Right atrium auricular region (tissue), 2 donors: ENCODE measurements at regions not wholly inside any gene's neighbourhood (a gene's known extent, or its start where the extent isn't known, plus 50 kb on each side); places are given as distances from the start of the nearest gene placed in this dataset.

ENCODE experiments used
- DNase-seq: peaks from one replicate; pipeline ENCODE4 v3.0.0-alpha.2; 2019; ENCODE audit warnings: low spot score
- H3K27ac ChIP-seq, 2 donors: fragments of 200-600 bp; sonication (generic); 1 replicate in 1 of 2; 2 replicates in 1 of 2; pipeline ENCODE4 v1.5.1; 2016 to 2019
- H3K27me3 ChIP-seq, 2 donors: fragments of 200-600 bp; sonication (generic); one replicate each; pipeline versions ENCODE4 v1.5.1 to v1.6.0; 2017 to 2019
- H3K36me3 ChIP-seq: fragments of 200-600 bp; sonication (generic); one replicate; pipeline ENCODE4 v1.5.1; 2016
- H3K4me1 ChIP-seq, 2 donors: fragments of 200-600 bp; sonication (generic); one replicate each; pipeline versions ENCODE4 v1.5.1 to v1.6.0; 2017 to 2019
- H3K4me3 ChIP-seq, 2 donors: fragments of 200-600 bp; sonication (generic); 1 replicate in 1 of 2; 2 replicates in 1 of 2; pipeline ENCODE4 v1.5.1; 2017 to 2019; ENCODE audit warnings: mild to moderate bottlenecking in 1 of 2, moderate library complexity in 1 of 2
- H3K9me3 ChIP-seq, 2 donors: fragments of 200-600 bp; sonication (generic); one replicate each; pipeline ENCODE4 v1.5.1; 2019
- TF ChIP-seq, protein P1 (sequence below), 2 donors: fragments of 200-600 bp; sonication (generic); IDR thresholded peaks; one replicate each; pipeline ENCODE4 v1.5.1; 2019; ENCODE audit warnings: antibody characterized with exemption in 2 of 2

DNA sequence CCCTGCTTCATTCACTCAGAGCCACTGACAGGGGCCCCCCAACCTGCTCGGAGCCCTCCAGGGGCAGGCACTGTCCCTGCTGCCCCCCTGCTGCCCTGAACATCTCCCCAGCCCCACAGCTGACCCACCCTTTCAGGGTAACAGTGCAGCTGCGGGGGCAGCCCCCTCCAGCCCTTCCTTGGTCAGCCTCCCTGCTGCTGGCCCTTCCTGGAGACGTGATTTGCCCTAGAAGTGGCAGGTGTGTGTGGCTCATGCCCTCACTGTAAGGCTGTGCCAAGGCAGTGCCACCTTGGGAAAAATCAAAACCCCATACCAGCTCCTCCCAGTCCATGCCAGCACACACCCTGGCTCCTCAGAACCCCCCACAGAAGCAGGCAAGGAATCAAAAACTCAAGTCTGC, 184.2 kb upstream of the HDAC4 start:
- Histone ChIP-seq H3K27me3 (no peaks in the 10 kb centered on the region), H3K9me3 (no peaks in the 10 kb centered on the region), H3K27ac (no peak overlapping the region), H3K4me1 (no peaks in the 10 kb centered on the region), H3K36me3 (no peaks in the 10 kb centered on the region), H3K4me3 (no peak overlapping the region)
- no peak for DNase-seq
- TF ChIP-seq, protein P1, sequence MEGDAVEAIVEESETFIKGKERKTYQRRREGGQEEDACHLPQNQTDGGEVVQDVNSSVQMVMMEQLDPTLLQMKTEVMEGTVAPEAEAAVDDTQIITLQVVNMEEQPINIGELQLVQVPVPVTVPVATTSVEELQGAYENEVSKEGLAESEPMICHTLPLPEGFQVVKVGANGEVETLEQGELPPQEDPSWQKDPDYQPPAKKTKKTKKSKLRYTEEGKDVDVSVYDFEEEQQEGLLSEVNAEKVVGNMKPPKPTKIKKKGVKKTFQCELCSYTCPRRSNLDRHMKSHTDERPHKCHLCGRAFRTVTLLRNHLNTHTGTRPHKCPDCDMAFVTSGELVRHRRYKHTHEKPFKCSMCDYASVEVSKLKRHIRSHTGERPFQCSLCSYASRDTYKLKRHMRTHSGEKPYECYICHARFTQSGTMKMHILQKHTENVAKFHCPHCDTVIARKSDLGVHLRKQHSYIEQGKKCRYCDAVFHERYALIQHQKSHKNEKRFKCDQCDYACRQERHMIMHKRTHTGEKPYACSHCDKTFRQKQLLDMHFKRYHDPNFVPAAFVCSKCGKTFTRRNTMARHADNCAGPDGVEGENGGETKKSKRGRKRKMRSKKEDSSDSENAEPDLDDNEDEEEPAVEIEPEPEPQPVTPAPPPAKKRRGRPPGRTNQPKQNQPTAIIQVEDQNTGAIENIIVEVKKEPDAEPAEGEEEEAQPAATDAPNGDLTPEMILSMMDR (IDR thresholded peaks at IDR 0.05), result no peak

DNA sequence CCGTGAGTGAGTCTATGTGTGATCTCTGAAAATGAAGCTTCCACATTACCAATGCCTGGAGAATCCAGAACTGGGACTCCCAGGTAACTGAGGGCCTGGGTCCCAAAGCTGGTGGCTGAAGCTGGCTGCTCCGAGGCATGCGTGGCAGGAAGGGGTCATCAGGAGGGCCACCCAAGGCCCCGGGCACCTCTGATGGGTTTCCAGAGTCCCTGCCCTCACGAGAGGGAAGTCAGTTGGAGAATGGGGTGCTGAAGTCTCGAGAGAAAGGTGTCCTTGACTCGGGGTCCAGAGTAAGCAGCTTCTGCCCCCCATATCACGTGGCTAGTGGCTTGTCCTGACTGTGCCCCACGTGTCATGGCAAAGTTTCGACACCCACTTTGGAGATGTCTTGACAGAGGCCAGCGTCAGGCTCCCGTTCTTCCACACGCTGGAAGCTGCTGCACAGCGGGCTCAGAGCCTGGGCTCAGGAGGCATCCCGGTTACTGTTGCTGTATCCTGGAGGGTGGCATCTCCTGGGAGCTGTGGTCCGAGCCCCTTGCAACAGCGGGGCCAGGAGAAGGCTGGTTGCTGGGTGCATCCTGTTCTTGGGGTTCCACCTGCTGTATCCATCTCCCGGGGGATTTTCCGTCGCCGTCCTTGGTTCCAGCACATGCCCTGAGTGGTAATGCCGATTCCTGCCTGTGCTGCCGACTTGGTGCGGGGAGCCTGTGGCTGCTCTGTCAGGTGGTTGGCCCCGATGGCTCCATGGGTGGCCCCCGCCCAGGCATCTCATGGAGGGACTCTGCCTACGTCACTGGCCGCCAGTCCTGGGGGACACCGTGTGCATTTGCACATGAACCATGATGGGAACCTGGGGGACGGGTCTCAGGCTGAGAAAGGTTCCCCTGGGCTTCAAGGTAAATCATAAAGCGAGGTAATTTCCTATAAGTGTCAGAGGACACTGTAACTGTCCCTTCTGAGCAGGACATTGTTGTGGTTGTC, 183.3 kb upstream of the HDAC4 start:
- no peak for DNase-seq
- no peak overlapping the region for H3K27ac ChIP-seq
- H3K4me1 ChIP-seq, result no peaks in the 10 kb centered on the region
- H3K36me3 ChIP-seq, result no peaks in the 10 kb centered on the region
- H3K9me3 ChIP-seq, result no peaks in the 10 kb centered on the region
- H3K27me3 ChIP-seq, result no peaks in the 10 kb centered on the region
- no peak overlapping the region for H3K4me3 ChIP-seq
- TF ChIP-seq, protein P1 (IDR thresholded peaks at IDR 0.05), result no peak

DNA sequence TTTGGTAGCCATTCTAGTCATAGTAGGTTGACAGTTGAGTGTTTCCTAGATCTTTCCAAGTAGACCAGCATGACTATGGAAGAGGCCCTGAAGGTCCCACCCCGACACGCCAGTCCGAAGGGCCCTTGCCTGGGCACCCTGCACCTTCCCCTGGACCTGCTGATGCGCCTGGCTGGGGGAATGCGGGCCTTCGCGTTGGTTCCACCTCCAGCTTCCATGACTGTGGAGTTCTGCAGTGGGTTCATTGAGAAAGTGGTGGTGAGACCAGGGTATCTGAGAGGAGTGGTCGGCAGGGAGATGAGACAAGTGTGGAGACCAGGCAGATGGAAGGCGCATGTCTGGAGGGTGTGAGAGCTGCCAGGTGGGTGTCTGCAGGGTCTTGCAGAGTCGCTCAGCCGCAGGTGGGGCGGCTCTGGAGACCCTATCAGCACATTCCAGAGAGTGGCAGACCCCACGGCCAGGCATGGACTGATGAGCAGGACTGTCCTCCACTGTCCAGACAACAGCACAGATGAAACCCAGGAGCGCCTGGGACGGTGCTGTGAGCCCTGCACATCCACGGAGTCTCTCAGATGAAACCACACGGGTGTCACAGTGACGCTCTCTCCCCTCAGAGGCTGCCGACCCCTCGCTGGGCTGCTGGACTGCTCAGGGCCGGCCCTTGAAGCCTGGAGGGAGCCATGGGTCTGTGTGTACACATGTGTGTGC, 182.5 kb upstream of the HDAC4 start:
- no peak overlapping the region for H3K27ac ChIP-seq
- TF ChIP-seq, protein P1 (IDR thresholded peaks at IDR 0.05), result no peak
- no peaks in the 10 kb centered on the region for H3K27me3 ChIP-seq
- no peaks in the 10 kb centered on the region for H3K9me3 ChIP-seq
- DNase-seq, result no peak
- H3K4me3 ChIP-seq, result no peak overlapping the region
- no peaks in the 10 kb centered on the region for H3K4me1 ChIP-seq
- no peaks in the 10 kb centered on the region for H3K36me3 ChIP-seq

DNA sequence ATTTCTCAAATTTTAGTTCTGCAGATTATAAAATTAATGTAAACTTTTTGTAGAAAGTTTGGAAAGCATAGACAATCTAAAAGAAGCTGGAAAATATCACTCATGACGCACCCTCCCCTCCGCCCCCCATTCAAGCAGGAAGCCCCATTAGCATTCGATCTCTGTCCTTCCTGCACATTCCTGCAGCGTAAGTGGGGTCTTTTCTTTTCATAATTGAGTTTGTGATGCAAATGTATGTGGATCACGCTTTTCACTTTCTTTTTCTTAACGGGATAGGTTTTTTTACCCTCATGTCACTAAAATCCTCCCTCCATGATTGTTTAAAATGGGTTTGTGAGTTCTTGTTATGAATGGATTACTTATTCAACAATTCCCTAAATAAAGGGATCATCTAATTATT, 181.7 kb upstream of the HDAC4 start:
- H3K9me3 ChIP-seq, result no peaks in the 10 kb centered on the region
- no peaks in the 10 kb centered on the region for H3K36me3 ChIP-seq
- H3K4me1 ChIP-seq, result no peaks in the 10 kb centered on the region
- no peak overlapping the region for H3K27ac ChIP-seq
- no peak overlapping the region for H3K4me3 ChIP-seq
- TF ChIP-seq, protein P1 (IDR thresholded peaks at IDR 0.05), result no peak
- no peaks in the 10 kb centered on the region for H3K27me3 ChIP-seq
- DNase-seq, result no peak

DNA sequence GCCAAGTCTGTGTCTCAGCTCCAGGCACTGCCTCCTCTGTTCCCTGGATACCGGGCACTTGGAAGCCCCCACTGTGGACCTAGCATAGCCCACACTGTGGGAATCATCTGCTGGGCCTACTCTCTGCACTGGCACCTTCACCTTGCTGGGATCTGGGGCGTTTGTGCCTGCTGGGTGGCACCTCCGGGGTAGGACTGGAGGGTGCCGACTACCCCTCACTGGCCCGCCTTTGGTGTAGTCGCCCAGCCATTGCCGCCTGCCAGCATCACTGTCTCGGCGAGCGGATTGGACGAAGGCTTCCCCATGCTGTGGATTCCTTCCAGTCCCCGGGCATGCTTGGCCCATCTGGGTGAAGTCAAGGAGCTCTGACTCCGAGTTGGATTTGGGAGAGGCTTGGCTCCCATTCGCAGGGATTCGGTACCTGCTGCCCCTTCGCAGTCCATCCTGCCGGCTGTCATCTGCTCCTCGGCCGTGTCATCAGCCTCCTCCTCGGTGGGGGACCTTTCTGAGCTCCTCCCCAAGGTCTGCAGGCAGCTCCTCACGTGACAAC, 180.6 kb upstream of the HDAC4 start:
- no peak for DNase-seq
- Histone ChIP-seq H3K4me1 (no peaks in the 10 kb centered on the region), H3K36me3 (no peaks in the 10 kb centered on the region), H3K27ac (no peak overlapping the region), H3K27me3 (no peaks in the 10 kb centered on the region), H3K9me3 (no peaks in the 10 kb centered on the region), H3K4me3 (no peak overlapping the region)
- TF ChIP-seq, protein P1 (IDR thresholded peaks at IDR 0.05), result no peak
